Fibroblast of pulmonary artery (primary cell): ENCODE measurements at regions not wholly inside any gene's neighbourhood (a gene's known extent, or its start where the extent isn't known, plus 50 kb on each side); places are given as distances from the start of the nearest gene placed in this dataset.

ENCODE experiments used
- DNase-seq: peaks from one replicate; pipeline ENCODE4 v3.0.0-alpha.2; 2010; ENCODE audit warnings: low read depth
- H3K4me3 ChIP-seq: replicated peaks from 2 replicates; pipeline ENCODE4 v1.5.1; 2011; ENCODE audit warnings: low read depth, mild to moderate bottlenecking, control low read depth, low read length, moderate library complexity
- TF ChIP-seq, protein P1 (sequence below): IDR thresholded peaks from 2 replicates; pipeline ENCODE4 v1.5.1; 2011; ENCODE audit warnings: mild to moderate bottlenecking, control low read depth, low read length, inconsistent platforms; ENCODE audit errors: missing control alignments

DNA sequence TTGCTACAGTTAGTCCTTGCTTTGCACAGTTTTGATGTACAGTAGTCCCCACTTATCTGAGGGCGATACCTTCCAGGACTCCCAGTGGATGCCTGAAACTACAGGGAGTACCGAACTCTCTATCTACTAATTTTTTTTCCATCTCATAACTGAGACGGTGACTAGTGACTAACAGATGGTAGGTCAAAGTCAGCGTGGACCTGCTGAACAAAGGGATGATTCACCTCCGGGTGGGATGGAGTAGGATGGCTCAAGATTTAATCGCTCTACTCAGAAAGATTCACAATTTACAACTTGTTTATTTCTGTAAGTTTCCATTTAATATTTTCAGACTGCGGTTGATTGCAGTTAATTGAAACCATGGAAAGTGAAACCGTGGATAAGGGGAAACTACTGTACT lies 655.8 kb downstream of the ZNF674 start:
- peak; percentile 7 for DNase-seq
- TF ChIP-seq, protein P1, sequence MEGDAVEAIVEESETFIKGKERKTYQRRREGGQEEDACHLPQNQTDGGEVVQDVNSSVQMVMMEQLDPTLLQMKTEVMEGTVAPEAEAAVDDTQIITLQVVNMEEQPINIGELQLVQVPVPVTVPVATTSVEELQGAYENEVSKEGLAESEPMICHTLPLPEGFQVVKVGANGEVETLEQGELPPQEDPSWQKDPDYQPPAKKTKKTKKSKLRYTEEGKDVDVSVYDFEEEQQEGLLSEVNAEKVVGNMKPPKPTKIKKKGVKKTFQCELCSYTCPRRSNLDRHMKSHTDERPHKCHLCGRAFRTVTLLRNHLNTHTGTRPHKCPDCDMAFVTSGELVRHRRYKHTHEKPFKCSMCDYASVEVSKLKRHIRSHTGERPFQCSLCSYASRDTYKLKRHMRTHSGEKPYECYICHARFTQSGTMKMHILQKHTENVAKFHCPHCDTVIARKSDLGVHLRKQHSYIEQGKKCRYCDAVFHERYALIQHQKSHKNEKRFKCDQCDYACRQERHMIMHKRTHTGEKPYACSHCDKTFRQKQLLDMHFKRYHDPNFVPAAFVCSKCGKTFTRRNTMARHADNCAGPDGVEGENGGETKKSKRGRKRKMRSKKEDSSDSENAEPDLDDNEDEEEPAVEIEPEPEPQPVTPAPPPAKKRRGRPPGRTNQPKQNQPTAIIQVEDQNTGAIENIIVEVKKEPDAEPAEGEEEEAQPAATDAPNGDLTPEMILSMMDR: no peak
- no peak overlapping the region for H3K4me3 ChIP-seq

DNA sequence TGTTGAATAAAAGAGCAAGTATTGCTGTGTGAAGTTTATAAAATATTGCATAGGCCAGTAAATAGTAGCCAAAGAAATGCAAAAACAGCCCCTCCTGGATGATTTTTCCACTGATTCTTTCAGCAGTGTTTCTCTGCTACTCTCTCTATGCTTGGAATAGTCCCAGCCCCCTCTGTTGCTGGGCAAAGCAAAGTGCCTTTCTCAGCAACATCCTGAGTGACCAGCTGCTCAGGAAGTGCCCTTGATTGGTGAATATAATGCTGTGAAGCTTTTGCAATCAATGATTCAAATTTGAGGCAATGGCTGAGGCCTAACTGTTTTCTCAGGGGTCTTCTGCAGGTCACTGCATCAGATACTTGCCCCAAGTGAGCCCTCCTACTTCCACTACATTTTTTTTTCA lies 656.7 kb downstream of the ZNF674 start:
- DNase-seq: peak; percentile 1
- H3K4me3 ChIP-seq: no peak overlapping the region
- TF ChIP-seq, protein P1: no peak

DNA sequence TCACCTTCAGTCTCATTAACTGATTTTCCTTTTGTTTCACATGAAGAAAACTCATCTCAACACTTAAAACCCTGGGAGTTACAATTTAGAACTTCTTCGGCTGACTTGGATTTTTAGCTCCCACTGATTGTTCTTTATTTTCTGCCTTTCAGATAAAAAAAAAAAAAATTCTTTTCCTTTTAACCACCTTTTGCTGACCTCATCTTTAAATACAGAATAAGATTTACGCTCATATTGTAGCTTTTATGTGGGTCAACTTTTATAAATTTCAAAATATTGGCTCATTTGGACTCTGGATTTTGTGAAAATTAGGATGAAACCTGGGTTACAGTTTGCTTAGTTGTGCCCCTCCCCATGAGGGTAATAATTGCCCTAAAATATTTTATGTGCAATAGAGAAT lies 659.3 kb downstream of the ZNF674 start:
- no peak for DNase-seq
- H3K4me3 ChIP-seq: no peak overlapping the region
- TF ChIP-seq, protein P1: no peak

DNA sequence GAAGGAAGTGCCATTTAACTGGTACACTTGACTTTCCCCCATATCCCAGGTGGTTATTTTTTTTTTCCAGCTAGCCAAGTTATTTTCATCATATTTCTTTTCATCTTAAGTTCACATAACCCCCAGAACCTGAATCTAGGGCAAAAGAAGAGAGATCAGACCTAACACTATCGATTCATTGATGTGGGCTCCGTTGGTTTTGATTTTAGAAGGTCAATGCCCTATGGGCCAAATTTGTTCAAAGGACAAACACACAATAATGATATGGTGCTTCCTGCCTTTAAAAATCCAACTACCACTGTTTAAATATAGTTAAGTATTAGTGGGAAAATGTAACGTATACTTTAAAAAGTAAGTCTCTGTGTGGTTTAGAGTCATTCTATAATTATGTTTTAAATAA lies 665.7 kb downstream of the ZNF674 start:
- DNase-seq: no peak
- TF ChIP-seq, protein P1: no peak
- no peak overlapping the region for H3K4me3 ChIP-seq

DNA sequence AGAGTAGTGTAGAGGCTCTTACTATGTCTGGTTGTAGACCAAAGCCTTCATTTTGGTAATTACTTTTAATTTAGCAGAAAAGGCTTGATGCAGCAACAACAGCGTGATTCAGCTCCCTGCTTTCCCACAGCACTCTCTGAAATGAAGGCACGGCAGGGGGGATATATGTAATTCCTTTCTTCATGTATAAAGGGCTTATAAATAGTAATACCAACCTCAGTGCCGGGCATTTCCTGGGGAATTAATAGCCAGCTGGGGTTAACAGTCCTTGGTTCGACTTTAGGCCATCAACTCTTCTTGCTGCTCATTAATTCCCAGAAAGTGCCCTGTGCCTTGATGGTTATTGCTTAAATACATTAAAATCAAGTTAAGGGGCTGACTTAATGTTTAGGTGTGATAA lies 669.0 kb downstream of the ZNF674 start:
- no peak overlapping the region for H3K4me3 ChIP-seq
- DNase-seq: no peak
- TF ChIP-seq, protein P1: no peak

DNA sequence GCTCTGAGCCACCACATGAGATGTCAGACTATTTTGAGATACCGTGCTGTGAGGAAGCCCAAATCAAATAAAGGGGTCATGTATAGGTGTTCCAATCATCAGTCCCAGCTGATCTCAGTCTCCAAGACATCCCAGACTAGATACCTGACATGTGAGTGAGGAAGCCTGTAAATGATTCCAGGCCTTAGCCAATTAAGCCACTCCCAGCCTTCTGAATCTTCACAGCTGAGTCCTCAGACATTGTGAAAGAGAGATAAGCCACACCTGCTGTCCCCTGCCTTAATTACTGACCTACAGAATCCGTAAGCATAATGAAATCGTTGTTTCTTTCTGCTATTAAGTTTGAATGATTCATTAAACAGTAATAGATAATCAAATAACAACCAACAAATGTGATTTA lies 671.4 kb downstream of the ZNF674 start:
- TF ChIP-seq, protein P1: no peak
- DNase-seq: no peak
- no peak overlapping the region for H3K4me3 ChIP-seq

DNA sequence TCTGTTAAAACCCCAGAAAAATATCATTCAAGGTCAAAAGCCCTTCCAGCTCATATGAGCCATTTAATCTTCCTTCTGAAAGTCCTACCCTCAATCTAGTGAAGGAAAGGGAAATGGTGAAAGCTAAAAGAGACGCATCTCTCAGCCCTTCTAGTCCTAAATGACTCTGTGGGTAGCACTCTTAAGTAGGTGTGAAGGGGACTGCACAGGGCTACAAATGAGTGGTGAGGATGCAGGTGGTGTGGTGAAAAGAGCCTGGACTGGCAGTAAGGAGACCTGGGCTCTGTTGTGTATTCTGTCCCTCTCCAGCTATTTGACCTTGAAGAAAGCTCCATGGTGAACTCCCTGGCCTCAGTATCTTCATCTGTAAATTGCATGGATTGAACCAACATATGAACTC lies 671.8 kb upstream of the DIPK2B start:
- no peak overlapping the region for H3K4me3 ChIP-seq
- DNase-seq: no peak
- TF ChIP-seq, protein P1: no peak
